Transverse colon (tissue), 4 donors: ENCODE measurements at regions not wholly inside any gene's neighbourhood (a gene's known extent, or its start where the extent isn't known, plus 50 kb on each side); places are given as distances from the start of the nearest gene placed in this dataset.

Source experiments
- DNase-seq: peaks from one replicate; pipeline ENCODE4 v3.0.0-alpha.2; 2019
- H3K27ac ChIP-seq, 4 donors: fragments of 200-600 bp; sonication (generic); 2 replicates each; pipeline ENCODE4 v1.5.1; 2016 to 2018; ENCODE audit warnings: inconsistent platforms in 4 of 4
- H3K27me3 ChIP-seq: fragments of 200-600 bp; sonication (generic); 2 replicates; pipeline ENCODE4 v1.5.1; 2017; ENCODE audit warnings: inconsistent platforms
- H3K36me3 ChIP-seq, 4 donors: fragments of 200-600 bp; sonication (generic); 2 replicates each; pipeline ENCODE4 v1.5.1; 2017 to 2019; ENCODE audit warnings: inconsistent platforms in 4 of 4
- H3K4me1 ChIP-seq, 4 donors: fragments of 200-600 bp; sonication (generic); 2 replicates each; pipeline ENCODE4 v1.5.1; 2017 to 2020; ENCODE audit warnings: inconsistent platforms in 4 of 4
- H3K4me3 ChIP-seq, 4 donors: fragments of 200-600 bp; sonication (generic); 1 replicate in 1 of 4; 2 replicates in 3 of 4; pipeline versions ENCODE4 v1.5.1 to v1.6.1; 2017 to 2019; ENCODE audit warnings: inconsistent platforms in 4 of 4
- H3K9me3 ChIP-seq, 2 donors: fragments of 200-600 bp; sonication (generic); 2 replicates each; pipeline ENCODE4 v1.5.1; 2017 to 2019; ENCODE audit warnings: inconsistent platforms in 2 of 2
- CTCF ChIP-seq, 5 experiments: fragments of 200-600 bp in 3 of 5; fragments of 450-650 bp in 2 of 5; sonication (generic) in 3 of 5; IDR thresholded peaks; 1 replicate in 2 of 5; 2 replicates in 3 of 5; pipeline ENCODE4 v1.5.1; 2016 to 2017; ENCODE audit warnings: antibody characterized with exemption in 5 of 5, inconsistent platforms in 3 of 5, mild to moderate bottlenecking in 2 of 5, moderate library complexity in 1 of 5
- EP300 ChIP-seq: sonication (generic); formaldehyde crosslinking; IDR thresholded peaks from one replicate; pipeline ENCODE4 v1.6.1; 2017; ENCODE audit warnings: antibody characterized with exemption, low read depth
- POLR2A ChIP-seq: fragments of 450-650 bp; IDR thresholded peaks from one replicate; pipeline ENCODE4 v1.6.1; 2016; ENCODE audit warnings: antibody characterized with exemption, mild to moderate bottlenecking, moderate library complexity
- POLR2AphosphoS5 ChIP-seq, 3 donors: sonication (generic); formaldehyde crosslinking; IDR thresholded peaks; one replicate each; pipeline ENCODE4 v1.6.1; 2016; ENCODE audit warnings: antibody characterized with exemption in 3 of 3
- WGBS, 2 donors: methylation state at CpG; one replicate each; pipeline ENCODE4 v1.1.5; 2018; ENCODE audit warnings: low coverage in 1 of 2; 5-methylcytosine and 5-hydroxymethylcytosine counted together
- in situ Hi-C, 4 donors: fragments of 200-750 bp; cut with MboI; loops; one replicate each; pipeline versions ENCODE4 v1.15.0 to v1.15.1; 2017; ENCODE audit warnings: low sequenced_read_pairs in 3 of 4, low pct_ligation_motif_present in 1 of 4, low pct_unique_long_range_greater_than_20kb in 1 of 4
- intact Hi-C: fragments of 100-400 bp; cut with DNase I; formaldehyde crosslinking; loops from one replicate; pipeline ENCODE4 v1.15.1; 2023; ENCODE audit warnings: low total_unique reads

DNA sequence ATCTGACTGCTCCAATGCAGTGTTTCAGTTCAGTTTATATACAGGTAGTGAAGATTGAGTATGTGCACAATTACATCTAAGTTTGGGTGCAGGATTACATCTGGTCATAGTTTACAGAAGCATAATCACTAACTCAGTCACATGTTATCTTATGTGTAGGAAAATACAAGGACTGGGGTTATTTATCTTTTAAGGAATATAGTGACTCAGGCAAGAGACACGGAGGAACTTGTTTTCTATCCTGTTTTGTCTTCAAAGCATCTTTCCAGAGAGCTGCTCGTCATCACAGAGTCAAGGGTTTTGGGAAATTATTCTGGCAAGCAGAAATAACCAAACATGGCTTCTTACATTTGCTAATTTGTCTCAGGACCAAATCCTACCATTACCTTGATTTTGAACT, 1371.5 kb upstream of the TMEFF2 start:
- no peaks in the 10 kb centered on the region for H3K4me1 ChIP-seq
- WGBS, 2 donors, result 44 to 71% methylated on average over 2 of the region's 2 CpGs
- in situ Hi-C loops, result no loop called here

DNA sequence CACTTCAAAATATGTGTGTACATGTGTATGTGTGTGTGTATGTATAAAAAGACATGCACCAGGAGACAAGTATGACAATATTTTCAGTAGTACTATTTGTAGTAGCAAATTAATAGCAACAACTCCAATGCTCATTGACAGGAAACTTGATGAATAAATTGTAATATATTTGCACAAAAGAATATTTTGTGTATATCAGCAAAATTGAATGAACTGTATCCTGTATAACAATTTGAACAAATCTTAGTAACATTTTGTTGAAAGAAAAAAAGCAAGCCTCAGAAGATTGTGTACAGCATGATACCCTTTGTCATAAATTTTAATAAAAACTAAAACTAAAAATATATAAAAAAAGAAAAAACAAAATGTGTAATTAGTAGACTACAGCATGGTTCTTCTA, 1367.3 kb upstream of the TMEFF2 start:
- no peak for DNase-seq
- in situ Hi-C loops (no loop called here), intact Hi-C loops (no loop called here)
- Histone ChIP-seq H3K9me3 (no peaks in the 10 kb centered on the region), H3K27ac (no peak overlapping the region), H3K36me3 (no peaks in the 10 kb centered on the region), H3K4me3 (no peak overlapping the region), H3K27me3 (no peaks in the 10 kb centered on the region), H3K4me1 (no peaks in the 10 kb centered on the region)
- no peak for TF ChIP-seq CTCF (IDR thresholded peaks at IDR 0.05)
- no peak for TF ChIP-seq POLR2A
- no peak for TF ChIP-seq POLR2AphosphoS5 (IDR thresholded peaks at IDR 0.05)
- no peak for TF ChIP-seq EP300

More for the DNA sequence above, 1371.5 kb upstream of the TMEFF2 start:
- H3K27ac ChIP-seq, result no peak overlapping the region
- no peaks in the 10 kb centered on the region for H3K36me3 ChIP-seq
- no peak overlapping the region for H3K4me3 ChIP-seq
- no peaks in the 10 kb centered on the region for H3K27me3 ChIP-seq
- H3K9me3 ChIP-seq, result no peaks in the 10 kb centered on the region
- TF ChIP-seq POLR2AphosphoS5 (IDR thresholded peaks at IDR 0.05), result no peak
- TF ChIP-seq POLR2A, result no peak
- TF ChIP-seq EP300, result no peak
- TF ChIP-seq CTCF (IDR thresholded peaks at IDR 0.05), result no peak
- intact Hi-C loops, result no loop called here
- DNase-seq, result no peak

- 71% methylated on average over 3 of the region's 3 CpGs for WGBS, 2 donors
- no peak for TF ChIP-seq POLR2AphosphoS5 (IDR thresholded peaks at IDR 0.05)
- no peak for TF ChIP-seq CTCF (IDR thresholded peaks at IDR 0.05)
- no peak for TF ChIP-seq POLR2A
- TF ChIP-seq EP300, result no peak
- DNase-seq, result no peak
- in situ Hi-C loops, result no loop called here
- no peaks in the 10 kb centered on the region for H3K27me3 ChIP-seq
- no peak overlapping the region for H3K4me3 ChIP-seq
- intact Hi-C loops, result no loop called here
- no peaks in the 10 kb centered on the region for H3K9me3 ChIP-seq
- H3K4me1 ChIP-seq, result no peaks in the 10 kb centered on the region
- H3K27ac ChIP-seq, result no peak overlapping the region
- H3K36me3 ChIP-seq, result no peaks in the 10 kb centered on the region
Measured at GRCh38 chr2:193561054-193561453, 1366.3 kb upstream of the TMEFF2 start.

- WGBS, 2 donors, result 69 to 71% methylated on average over 1 of the region's 1 CpG
- intact Hi-C loops (no loop called here), in situ Hi-C loops (no loop called here)
- Histone ChIP-seq H3K4me1 (no peaks in the 10 kb centered on the region), H3K9me3 (no peaks in the 10 kb centered on the region), H3K27ac (no peak overlapping the region), H3K36me3 (no peaks in the 10 kb centered on the region), H3K4me3 (no peak overlapping the region), H3K27me3 (no peaks in the 10 kb centered on the region)
- TF ChIP-seq EP300 (no peak), CTCF (IDR thresholded peaks at IDR 0.05) (no peak), POLR2A (no peak), POLR2AphosphoS5 (IDR thresholded peaks at IDR 0.05) (no peak)
- no peak for DNase-seq
Measured at GRCh38 chr2:193556766-193557470, 1362.2 kb upstream of the TMEFF2 start.
